ENCODE measurements at regions not wholly inside any gene's neighbourhood (a gene's known extent, or its start where the extent isn't known, plus 50 kb on each side); places are given as distances from the start of the nearest gene placed in this dataset.

GRCh38 chr13:50675651-50676050 lies 167.8 kb downstream of the DLEU7 start:
- no peak for DNase-seq
- intact Hi-C loops (cut with DNase I) = no loop called here

GRCh38 chr13:50676602-50677001 lies 166.9 kb downstream of the DLEU7 start:
- DNase-seq = no peak
- intact Hi-C loops (cut with DNase I) = no loop called here

DNA sequence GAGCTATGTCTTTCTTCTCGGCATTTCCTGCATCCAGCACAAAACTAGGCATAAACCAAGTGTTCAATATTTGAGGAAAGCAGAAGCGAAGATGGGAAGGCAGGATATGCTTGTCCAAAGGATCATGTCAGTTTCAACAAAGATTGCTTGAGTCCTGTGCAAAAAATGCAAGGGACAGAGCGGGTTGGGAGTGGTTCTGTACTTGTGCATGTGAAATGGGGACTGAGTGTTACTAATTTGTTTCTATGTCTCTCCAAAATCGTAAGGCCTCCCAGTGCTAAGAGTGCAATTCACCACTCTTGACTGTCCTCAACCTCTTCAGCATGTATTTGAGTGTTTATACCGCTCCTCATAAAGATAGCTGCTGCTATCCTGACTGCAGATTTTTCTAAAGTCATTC lies 166.2 kb downstream of the DLEU7 start:
- intact Hi-C loops (cut with DNase I) = no loop called here
- DNase-seq = peak in 3 of 42 donors; percentile 37 to 54 (median 38)

GRCh38 chr13:50677687-50678463 lies 165.6 kb downstream of the DLEU7 start:
- intact Hi-C loops (cut with DNase I) = no loop called here
- DNase-seq = peak; percentile 25 to 91 (median 73)

DNA sequence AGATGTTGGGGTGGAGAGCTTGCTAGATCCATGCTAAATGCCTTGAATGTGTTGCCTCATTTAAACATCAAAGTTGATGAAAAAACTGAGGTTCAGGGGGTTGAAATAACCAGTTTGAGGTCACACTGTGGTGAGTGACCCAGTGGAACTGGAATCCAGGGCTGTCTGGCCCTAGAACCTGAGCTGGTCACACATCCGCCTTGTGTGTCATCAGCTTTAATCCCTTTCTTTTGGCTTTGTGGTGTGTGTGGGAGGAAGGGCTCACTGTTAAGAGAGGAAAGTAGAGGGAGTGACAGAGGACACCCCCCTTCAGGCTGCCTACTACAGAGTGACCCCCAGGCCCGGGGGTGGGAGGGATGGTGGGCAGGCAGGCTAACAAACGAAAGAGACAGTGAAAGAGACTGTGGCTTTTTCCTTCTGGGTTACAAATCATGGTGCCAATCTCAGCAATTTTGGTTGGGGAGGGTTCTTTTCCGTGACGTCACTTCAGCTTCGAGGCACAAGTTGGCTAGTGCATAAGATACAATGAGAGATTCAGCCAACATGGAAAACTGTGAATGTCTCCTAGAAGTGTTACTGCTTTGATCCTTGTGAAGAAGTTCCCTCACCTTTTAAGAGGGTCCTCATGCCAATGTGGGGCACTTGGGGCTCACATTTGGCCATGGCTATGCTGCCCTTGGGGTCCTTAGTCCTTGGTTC lies 164.9 kb downstream of the DLEU7 start:
- intact Hi-C loops (cut with DNase I) = no loop called here
- peak in 3 of 42 donors; percentile 23 to 66 (median 25) for DNase-seq

- intact Hi-C loops (cut with DNase I) = no loop called here
- no peak for DNase-seq
Observed at GRCh38 chr13:50679321-50679720, 164.2 kb downstream of the DLEU7 start.

GRCh38 chr13:50682002-50682401 lies 161.5 kb downstream of the DLEU7 start:
- no peak for DNase-seq
- intact Hi-C loops (cut with DNase I) = no loop called here

- intact Hi-C loops (cut with DNase I) = no loop called here
- peak in 9 of 42 donors; percentile 25 to 66 (median 37) for DNase-seq
Observed at GRCh38 chr13:50682966-50683365, 160.5 kb downstream of the DLEU7 start.

DNA sequence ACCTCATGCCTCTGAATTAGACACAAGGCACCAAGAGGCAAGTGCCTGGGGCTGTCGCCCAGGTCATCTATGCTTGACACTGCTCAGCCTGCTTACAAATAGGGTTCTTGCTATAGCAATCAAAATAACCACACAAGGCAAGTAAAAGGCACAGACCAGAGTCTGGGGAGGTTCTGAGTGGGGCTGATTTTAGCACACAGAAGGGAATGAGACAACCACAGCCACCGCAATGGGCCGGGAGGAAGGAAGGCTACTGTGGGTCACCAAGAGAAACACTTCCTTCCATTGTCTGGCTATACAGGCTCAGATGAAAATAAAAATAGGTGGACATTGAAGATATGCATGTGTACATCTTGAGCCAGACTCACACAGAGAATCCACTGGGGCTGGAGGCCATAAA lies 159.1 kb downstream of the DLEU7 start:
- peak in 28 of 42 donors; percentile 26 to 65 (median 46) for DNase-seq
- intact Hi-C loops (cut with DNase I) = no loop called here

- DNase-seq = peak; percentile 21 to 96 (median 84)
- intact Hi-C loops (cut with DNase I) = no loop called here
Observed at GRCh38 chr13:50685491-50685890, 158.0 kb downstream of the DLEU7 start.

DNA sequence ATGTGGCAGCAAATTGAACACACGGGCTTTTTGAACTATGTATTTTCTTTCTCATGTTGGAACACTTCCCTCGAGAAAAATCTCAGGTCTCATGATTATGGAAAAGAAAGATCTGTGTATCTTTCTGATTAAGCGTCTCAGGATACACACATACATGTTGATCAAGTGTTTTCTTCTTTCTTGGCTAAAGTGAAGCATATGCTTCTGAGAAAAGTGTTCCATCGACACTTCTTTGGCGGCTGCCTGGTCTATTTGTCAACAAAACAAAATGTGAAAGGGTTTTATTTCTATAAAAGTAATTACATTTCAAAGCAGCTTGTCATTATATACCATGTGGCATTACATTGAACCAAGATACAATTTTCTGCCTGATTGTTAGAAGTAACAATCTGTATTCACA lies 157.5 kb downstream of the DLEU7 start:
- intact Hi-C loops (cut with DNase I) = no loop called here

GRCh38 chr13:50686551-50686950 lies 156.9 kb downstream of the DLEU7 start:
- DNase-seq = no peak
- intact Hi-C loops (cut with DNase I) = no loop called here

More for the DNA sequence above, 157.5 kb downstream of the DLEU7 start:
- DNase-seq = no peak

GRCh38 chr13:50687545-50687944 lies 155.9 kb downstream of the DLEU7 start:
- intact Hi-C loops (cut with DNase I) = no loop called here
- DNase-seq = peak in 2 of 42 donors; percentile 35 to 51

- DNase-seq = no peak
- intact Hi-C loops (cut with DNase I) = no loop called here
Observed at GRCh38 chr13:50690006-50690405, 153.5 kb downstream of the DLEU7 start.

GRCh38 chr13:50691176-50691680 lies 152.3 kb downstream of the DLEU7 start:
- intact Hi-C loops (cut with DNase I) = no loop called here
- DNase-seq = no peak

GRCh38 chr13:50691681-50692263 lies 151.7 kb downstream of the DLEU7 start:
- DNase-seq = no peak

GRCh38 chr13:50692396-50692915 lies 151.0 kb downstream of the DLEU7 start:
- DNase-seq = no peak
- intact Hi-C loops (cut with DNase I) = no loop called here

More at GRCh38 chr13:50691681-50692263, 151.7 kb downstream of the DLEU7 start:
- intact Hi-C loops (cut with DNase I) = no loop called here

DNA sequence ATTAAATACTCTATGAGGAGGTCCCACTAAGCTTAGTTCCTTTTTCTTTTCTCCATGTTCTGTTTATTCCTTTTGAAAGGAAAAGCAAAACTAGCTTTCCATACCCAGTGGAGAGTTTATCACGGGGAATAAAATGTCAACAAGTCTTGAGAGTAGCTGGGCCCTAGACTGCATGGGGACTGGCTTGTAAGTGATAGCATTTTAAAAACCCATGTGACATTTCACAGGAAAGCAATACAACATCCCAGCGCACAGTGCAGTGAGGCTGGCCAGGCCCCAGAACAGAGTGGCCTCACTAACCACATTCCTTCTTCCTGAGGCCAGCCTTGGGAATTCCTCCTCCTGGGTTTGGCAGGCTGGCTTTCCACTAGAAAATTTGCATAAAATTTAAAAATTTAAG lies 149.8 kb downstream of the DLEU7 start:
- intact Hi-C loops (cut with DNase I) = no loop called here
- DNase-seq = peak in 6 of 42 donors; percentile 21 to 62 (median 40)

DNA sequence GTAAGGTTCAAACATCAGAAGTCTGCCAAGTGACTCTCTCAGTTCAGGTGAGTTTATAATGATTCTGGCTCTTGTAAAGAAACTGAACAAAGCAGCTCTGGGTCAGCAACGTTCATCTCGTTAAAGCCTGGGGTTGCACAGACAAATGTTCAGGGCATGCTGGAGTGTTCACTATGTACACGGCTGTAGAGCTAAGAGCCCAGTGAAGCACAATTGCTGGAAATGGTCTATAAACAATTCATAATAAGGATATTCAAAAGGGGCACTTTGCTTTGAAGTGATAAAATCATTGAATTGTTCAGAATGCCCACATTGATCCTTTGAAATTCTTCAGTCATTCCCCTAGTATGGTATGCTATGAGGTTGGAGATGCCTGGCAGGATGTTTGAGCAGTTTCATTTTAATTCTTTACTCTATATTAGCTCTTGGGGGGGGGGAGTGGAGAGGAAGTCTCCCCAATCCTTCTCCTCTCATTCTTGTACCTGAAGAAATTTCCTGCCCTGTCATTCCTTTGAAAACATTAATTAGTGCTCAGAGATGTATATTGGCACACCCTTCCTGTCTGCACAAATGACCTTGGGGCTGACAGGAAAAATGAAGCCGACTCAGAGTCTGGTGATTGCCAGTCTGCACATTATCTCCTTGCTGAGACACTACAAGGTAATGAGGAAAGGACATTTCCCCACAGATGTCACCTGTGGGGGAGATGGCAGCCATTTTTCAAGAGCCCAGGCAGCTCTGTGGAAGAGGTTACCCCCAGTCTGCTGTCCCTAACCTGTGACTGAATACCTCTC lies 145.5 kb downstream of the DLEU7 start:
- no peak for DNase-seq
- intact Hi-C loops (cut with DNase I) = no loop called here

Measured in head of caudate nucleus (tissue), 42 donors.